HepG2 (cell line): ENCODE measurements at regions not wholly inside any gene's neighbourhood (a gene's known extent, or its start where the extent isn't known, plus 50 kb on each side); places are given as distances from the start of the nearest gene placed in this dataset.

ENCODE experiments used
- ATAC-seq: fragments of 200-7000 bp; cut with Tn5 transposase; 3 replicates; pipeline ENCODE4 v1.9.1; 2020; ENCODE audit warnings: mild to moderate bottlenecking, moderate library complexity
- BruUV-seq: library from RNA; stranded (reverse); fragments of 400-500 nt; replicated peaks from 2 replicates; lab custom pipeline; 2021; lab: Mats Ljungman, UMichigan
- CTCF ChIA-PET: fragments of 300-600 bp; formaldehyde crosslinking; extraction: SDS; loops from one replicate; lab custom pipeline; 2021; ENCODE audit warnings: low total read pairs, inconsistent platforms, low intra/inter-chr PET ratio; lab: Yijun Ruan, JAX
- POLR2A ChIA-PET: fragments of 350-600 bp; sonication (Branson Sonifier 250); formaldehyde crosslinking; loops from one replicate; lab custom pipeline; 2020; ENCODE audit warnings: antibody characterized with exemption, inconsistent platforms; lab: Yijun Ruan, JAX
- DNase-seq: peaks from one replicate; pipeline ENCODE4 v3.0.0-alpha.2; 2015; ENCODE audit warnings: low spot score
- FAIRE-seq: peaks from 3 replicates; lab custom pipeline; 2011; peaks lifted over from hg19 to GRCh38; lab: Jason Lieb, UNC
- H2AFZ ChIP-seq: one replicate; pipeline ENCODE4 v1.6.1; 2011; ENCODE audit warnings: low read length, inconsistent platforms
- H3K27ac ChIP-seq: fragments of 300-600 bp; 3 replicates; pipeline ENCODE4 v1.8.0; 2011; ENCODE audit warnings: mixed run types, mild to moderate bottlenecking, mixed read lengths, low read length, inconsistent platforms; ENCODE audit not compliant: insufficient read depth; ENCODE audit errors: extremely low read length
- H3K27me3 ChIP-seq, 2 experiments: fragments of 200-600 bp in 1 of 2; 2 replicates in 1 of 2; 3 replicates in 1 of 2; pipeline versions ENCODE4 v1.6.0 to v1.8.0; 2011; ENCODE audit warnings: low read length in 2 of 2, mild to moderate bottlenecking in 2 of 2, moderate library complexity in 2 of 2, inconsistent platforms in 1 of 2; ENCODE audit not compliant: insufficient read depth in 2 of 2, control insufficient read depth in 1 of 2
- H3K36me3 ChIP-seq, 2 experiments: fragments of 200-600 bp in 1 of 2; replicated peaks in 1 of 2; 2 replicates in 1 of 2; 3 replicates in 1 of 2; pipeline versions ENCODE4 v1.5.1 to v1.8.0; 2011; ENCODE audit warnings: low read length in 2 of 2, inconsistent platforms in 1 of 2; ENCODE audit not compliant: insufficient read depth in 2 of 2, control insufficient read depth in 1 of 2
- H3K4me1 ChIP-seq: 2 replicates; pipeline ENCODE4 v1.5.1; 2012; ENCODE audit warnings: low read length, inconsistent platforms; ENCODE audit not compliant: insufficient read depth
- H3K4me2 ChIP-seq: 2 replicates; pipeline ENCODE4 v1.6.0; 2011; ENCODE audit warnings: low read depth, low read length, inconsistent platforms
- H3K4me3 ChIP-seq, 3 experiments: fragments of 200-600 bp in 1 of 3; sonication (generic), shearing (Covaris generic) in 1 of 3; replicated peaks in 1 of 3; 2 replicates each; pipeline ENCODE4 v1.5.1; 2011 to 2016; ENCODE audit warnings: low read length in 3 of 3, inconsistent platforms in 2 of 3, low read depth in 2 of 3, mild to moderate bottlenecking in 2 of 3, control low read depth in 1 of 3, mixed read lengths in 1 of 3; ENCODE audit not compliant: insufficient read depth in 1 of 3
- H3K79me2 ChIP-seq: one replicate; pipeline ENCODE4 v1.6.1; 2011; ENCODE audit warnings: low read length, inconsistent platforms; ENCODE audit not compliant: insufficient read depth
- H3K9ac ChIP-seq: 2 replicates; pipeline ENCODE4 v1.6.0; 2011; ENCODE audit warnings: mild to moderate bottlenecking, low read depth, low read length, inconsistent platforms; ENCODE audit not compliant: insufficient read depth
- H3K9me3 ChIP-seq: 2 replicates; pipeline ENCODE4 v1.5.1; 2012; ENCODE audit warnings: mild to moderate bottlenecking, low read length
- H4K20me1 ChIP-seq: 2 replicates; pipeline ENCODE4 v1.6.0; 2011; ENCODE audit warnings: inconsistent platforms, mild to moderate bottlenecking, low read length, moderate library complexity; ENCODE audit not compliant: insufficient read depth
- HNRNPK ChIP-seq: fragments of 200-400 bp; formaldehyde crosslinking; IDR thresholded peaks from 2 replicates; pipeline ENCODE4 v1.6.1; 2018; ENCODE audit warnings: low read length, low read depth, moderate library complexity, mild to moderate bottlenecking; ENCODE audit not compliant: poor library complexity, severe bottlenecking
- MTF2 ChIP-seq: sonication (generic); formaldehyde crosslinking; IDR thresholded peaks from 2 replicates; pipeline ENCODE4 v1.5.0; 2020; ENCODE audit warnings: missing genetic modification reagents, borderline replicate concordance
- MYNN ChIP-seq: sonication (generic); formaldehyde crosslinking; IDR thresholded peaks from 2 replicates; pipeline ENCODE4 v1.4.0; 2020; ENCODE audit warnings: mild to moderate bottlenecking, low read depth, missing genetic modification reagents
- RARG ChIP-seq: sonication (generic); formaldehyde crosslinking; IDR thresholded peaks from 2 replicates; pipeline ENCODE4 v1.4.0; 2020; ENCODE audit warnings: low read depth, mild to moderate bottlenecking, missing genetic modification reagents
- SALL2 ChIP-seq: sonication (generic); formaldehyde crosslinking; IDR thresholded peaks from 2 replicates; pipeline ENCODE4 v1.8.1; 2023; ENCODE audit warnings: mild to moderate bottlenecking, missing genetic modification reagents, inconsistent platforms
- SETDB1 ChIP-seq: sonication (generic); formaldehyde crosslinking; IDR thresholded peaks from 2 replicates; pipeline ENCODE4 v1.5.1; 2020; ENCODE audit warnings: missing genetic modification reagents, mild to moderate bottlenecking, borderline replicate concordance
- SP1 ChIP-seq, 2 experiments: fragments of 450-650 bp in 1 of 2; sonication (generic) in 1 of 2; formaldehyde crosslinking in 1 of 2; IDR thresholded peaks; 2 replicates each; pipeline versions ENCODE4 v1.4.0 to v1.6.1; 2016 to 2020; ENCODE audit warnings: missing genetic modification reagents in 1 of 2
- ZFX ChIP-seq: sonication (generic); formaldehyde crosslinking; IDR thresholded peaks from 2 replicates; pipeline ENCODE4 v1.4.0; 2020; ENCODE audit warnings: mild to moderate bottlenecking, low read depth, missing genetic modification reagents, moderate library complexity
- ZNF790 ChIP-seq: sonication (generic); formaldehyde crosslinking; IDR thresholded peaks from 2 replicates; pipeline ENCODE4 v1.8.0; 2022; ENCODE audit warnings: missing genetic modification reagents, mild to moderate bottlenecking, borderline replicate concordance
- WGBS: methylation state at CpG from one replicate; pipeline ENCODE4 v1.1.6; 2017; ENCODE audit warnings: low lambda C conversion rate; 5-methylcytosine and 5-hydroxymethylcytosine counted together
- in situ Hi-C: cut with HindIII; loops from 2 replicates; pipeline ENCODE4 v1.10.0; 2017; ENCODE audit warnings: low pct_unique_long_range_greater_than_20kb; ENCODE audit not compliant: extremely low pct_ligation_motif_present
- intact Hi-C: fragments of 100-400 bp; cut with micrococcal nuclease; formaldehyde crosslinking; loops from one replicate; pipeline ENCODE4 v1.10.0; 2022; ENCODE audit not compliant: unreplicated experiment
- TF ChIP-seq, protein P1 (sequence below): fragments of 450-650 bp; IDR thresholded peaks from 2 replicates; pipeline ENCODE4 v1.6.1; 2016

DNA sequence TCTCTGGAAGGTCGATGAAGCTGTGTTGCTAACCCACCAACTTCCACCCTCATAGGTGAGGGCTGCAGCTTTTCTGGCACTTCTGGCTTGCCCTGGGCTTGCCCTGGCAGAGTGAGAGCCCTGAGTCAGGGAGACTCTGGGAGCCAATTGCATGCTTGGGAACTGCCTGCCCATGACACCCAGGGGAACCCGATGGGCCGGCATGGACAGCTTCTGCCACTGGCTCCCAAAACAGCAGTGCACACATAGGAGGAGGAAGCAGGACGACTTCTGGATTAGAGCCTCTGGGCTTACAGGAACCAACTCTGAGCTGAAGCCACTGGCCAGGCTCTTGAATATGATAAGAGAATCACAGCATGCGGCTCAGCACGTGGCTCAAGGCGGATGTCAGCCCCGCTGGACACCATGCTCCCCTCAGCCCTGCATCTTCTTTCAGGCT, 135.2 kb upstream of the UNC5B start:
- Histone ChIP-seq H3K4me3 (no peak overlapping the region), H3K9ac (no peak overlapping the region), H3K36me3 (no peaks in the 10 kb centered on the region), H3K27ac (no peak overlapping the region), H3K79me2 (no peaks in the 10 kb centered on the region), H3K9me3 (no peaks in the 10 kb centered on the region), H3K4me2 (no peak overlapping the region), H3K27me3 (peaks cover 9 to 65% of the 10 kb centered on the region in 2 experiments; a peak in 4 of 5 replicates), H4K20me1 (no peaks in the 10 kb centered on the region), H3K4me1 (no peaks in the 10 kb centered on the region), H2AFZ (no peak overlapping the region)
- ATAC-seq = no peak
- no peak for DNase-seq
- WGBS = 0% methylated on average over 1 of the region's 8 CpGs
- TF ChIP-seq ZFX (no peak), SETDB1 (no peak)
- TF ChIP-seq, protein P1, sequence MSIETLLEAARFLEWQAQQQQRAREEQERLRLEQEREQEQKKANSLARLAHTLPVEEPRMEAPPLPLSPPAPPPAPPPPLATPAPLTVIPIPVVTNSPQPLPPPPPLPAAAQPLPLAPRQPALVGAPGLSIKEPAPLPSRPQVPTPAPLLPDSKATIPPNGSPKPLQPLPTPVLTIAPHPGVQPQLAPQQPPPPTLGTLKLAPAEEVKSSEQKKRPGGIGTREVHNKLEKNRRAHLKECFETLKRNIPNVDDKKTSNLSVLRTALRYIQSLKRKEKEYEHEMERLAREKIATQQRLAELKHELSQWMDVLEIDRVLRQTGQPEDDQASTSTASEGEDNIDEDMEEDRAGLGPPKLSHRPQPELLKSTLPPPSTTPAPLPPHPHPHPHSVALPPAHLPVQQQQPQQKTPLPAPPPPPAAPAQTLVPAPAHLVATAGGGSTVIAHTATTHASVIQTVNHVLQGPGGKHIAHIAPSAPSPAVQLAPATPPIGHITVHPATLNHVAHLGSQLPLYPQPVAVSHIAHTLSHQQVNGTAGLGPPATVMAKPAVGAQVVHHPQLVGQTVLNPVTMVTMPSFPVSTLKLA = peak; percentile 36
- no TSS peak for BruUV-seq
- POLR2A ChIA-PET = no interaction called here
- CTCF ChIA-PET = no interaction called here
- in situ Hi-C loops = no loop called here
- FAIRE-seq = no peak
- intact Hi-C loops = no loop called here

DNA sequence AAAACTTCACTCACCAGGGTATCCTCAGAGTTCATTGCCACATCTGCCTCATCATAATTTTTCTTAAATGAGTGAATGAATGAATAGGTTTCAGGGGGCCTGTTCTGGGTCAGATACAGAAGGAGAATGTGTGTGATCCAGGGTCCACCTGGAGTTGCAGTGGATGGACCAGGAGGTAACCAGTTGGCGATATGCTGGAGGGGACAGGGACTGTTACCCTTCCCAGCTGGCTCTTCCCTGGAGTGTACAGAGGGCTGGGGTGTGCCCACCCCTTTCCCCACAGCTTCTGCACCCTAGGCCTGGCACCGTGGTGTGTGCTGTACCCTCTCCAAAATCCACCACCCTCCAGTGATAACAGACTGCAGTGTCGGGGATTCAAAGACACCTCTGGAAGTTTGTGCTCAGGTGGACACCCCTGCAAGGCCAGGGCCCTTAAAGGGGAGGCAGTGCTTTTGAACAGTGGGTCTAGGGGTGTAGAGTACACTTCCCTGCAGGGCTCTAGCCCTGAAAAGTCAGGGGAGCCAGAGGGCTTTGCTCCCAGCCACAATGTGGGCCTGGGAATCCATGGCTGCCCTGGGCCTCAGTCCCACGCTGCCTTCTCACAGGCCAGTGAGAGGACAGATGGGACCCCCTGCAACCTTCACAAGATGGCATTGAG, 134.4 kb upstream of the UNC5B start:
- H3K9ac ChIP-seq = no peak overlapping the region
- no peaks in the 10 kb centered on the region for H3K9me3 ChIP-seq
- DNase-seq (no peak), FAIRE-seq (no peak), ATAC-seq (no peak)
- no TSS peak for BruUV-seq
- H3K27ac ChIP-seq = no peak overlapping the region
- no peaks in the 10 kb centered on the region for H3K36me3 ChIP-seq
- H2AFZ ChIP-seq = no peak overlapping the region
- ChIA-PET CTCF (no interaction called here), POLR2A (no interaction called here)
- peaks cover 8 to 58% of the 10 kb centered on the region in 2 experiments; a peak in 4 of 5 replicates for H3K27me3 ChIP-seq
- H3K4me2 ChIP-seq = no peak overlapping the region
- no peaks in the 10 kb centered on the region for H4K20me1 ChIP-seq
- intact Hi-C loops (no loop called here), in situ Hi-C loops (no loop called here)
- TF ChIP-seq MTF2 (CRISPR knock-in tag) = no peak
- TF ChIP-seq MYNN (CRISPR knock-in tag) = no peak
- TF ChIP-seq HNRNPK = no peak
- no peak for TF ChIP-seq RARG
- TF ChIP-seq SP1 (IDR thresholded peaks at IDR 0.05) = no peak
- no peak for TF ChIP-seq SP1 (CRISPR knock-in tag; IDR thresholded peaks at IDR 0.05)
- no peak for TF ChIP-seq SALL2 (CRISPR knock-in tag)
- TF ChIP-seq ZNF790 (CRISPR knock-in tag) = no peak
- no peak overlapping the region for H3K4me3 ChIP-seq
- no peaks in the 10 kb centered on the region for H3K79me2 ChIP-seq
- 19% methylated on average over 2 of the region's 4 CpGs for WGBS
- H3K4me1 ChIP-seq = no peaks in the 10 kb centered on the region
